Uterus (tissue), 2 donors: ENCODE measurements at regions not wholly inside any gene's neighbourhood (a gene's known extent, or its start where the extent isn't known, plus 50 kb on each side); places are given as distances from the start of the nearest gene placed in this dataset.

Experiments used
- POLR2A ChIP-seq, 2 donors: fragments of 450-650 bp; IDR thresholded peaks; one replicate each; pipeline ENCODE4 v1.6.1; 2016; ENCODE audit warnings: antibody characterized with exemption in 2 of 2, mild to moderate bottlenecking in 1 of 2, moderate library complexity in 1 of 2
- TF ChIP-seq, protein P1 (sequence below), 4 experiments: fragments of 200-600 bp in 2 of 4; fragments of 450-650 bp in 2 of 4; sonication (generic) in 2 of 4; IDR thresholded peaks; one replicate each; pipeline ENCODE4 v1.5.1; 2016 to 2019; ENCODE audit warnings: antibody characterized with exemption in 4 of 4, mild to moderate bottlenecking in 2 of 4, moderate library complexity in 1 of 4

DNA sequence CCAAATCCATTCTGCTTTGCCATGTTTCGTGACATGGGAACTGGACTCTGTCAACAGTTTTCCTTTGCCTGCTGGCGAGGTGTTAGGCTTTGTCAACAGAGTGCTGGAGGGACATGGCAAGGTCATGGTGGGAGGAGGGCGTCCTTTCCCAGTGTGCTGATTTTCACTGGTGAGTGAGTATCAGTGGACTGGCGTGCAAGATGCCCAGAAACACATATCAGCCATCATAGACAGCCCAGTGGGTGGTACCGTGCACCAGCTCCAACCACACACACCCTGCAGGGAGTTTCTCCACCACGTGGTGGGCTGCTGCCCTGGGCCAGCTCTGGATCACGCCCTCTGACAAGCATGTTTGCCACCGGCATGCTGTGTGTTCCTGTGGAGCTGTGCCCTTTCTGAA is 50.0 kb upstream of the ABL1 start:
- TF ChIP-seq, protein P1, sequence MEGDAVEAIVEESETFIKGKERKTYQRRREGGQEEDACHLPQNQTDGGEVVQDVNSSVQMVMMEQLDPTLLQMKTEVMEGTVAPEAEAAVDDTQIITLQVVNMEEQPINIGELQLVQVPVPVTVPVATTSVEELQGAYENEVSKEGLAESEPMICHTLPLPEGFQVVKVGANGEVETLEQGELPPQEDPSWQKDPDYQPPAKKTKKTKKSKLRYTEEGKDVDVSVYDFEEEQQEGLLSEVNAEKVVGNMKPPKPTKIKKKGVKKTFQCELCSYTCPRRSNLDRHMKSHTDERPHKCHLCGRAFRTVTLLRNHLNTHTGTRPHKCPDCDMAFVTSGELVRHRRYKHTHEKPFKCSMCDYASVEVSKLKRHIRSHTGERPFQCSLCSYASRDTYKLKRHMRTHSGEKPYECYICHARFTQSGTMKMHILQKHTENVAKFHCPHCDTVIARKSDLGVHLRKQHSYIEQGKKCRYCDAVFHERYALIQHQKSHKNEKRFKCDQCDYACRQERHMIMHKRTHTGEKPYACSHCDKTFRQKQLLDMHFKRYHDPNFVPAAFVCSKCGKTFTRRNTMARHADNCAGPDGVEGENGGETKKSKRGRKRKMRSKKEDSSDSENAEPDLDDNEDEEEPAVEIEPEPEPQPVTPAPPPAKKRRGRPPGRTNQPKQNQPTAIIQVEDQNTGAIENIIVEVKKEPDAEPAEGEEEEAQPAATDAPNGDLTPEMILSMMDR (IDR thresholded peaks at IDR 0.05) = no peak
- no peak for TF ChIP-seq POLR2A (IDR thresholded peaks at IDR 0.05)
